Stimulated activated CD8-positive, alpha-beta memory T cell treated with anti-CD3 and anti-CD28 coated beads, Interleukin-2, amount 100 ng/mL, for 48 hours (primary cell): ENCODE measurements at regions not wholly inside any gene's neighbourhood (a gene's known extent, or its start where the extent isn't known, plus 50 kb on each side); places are given as distances from the start of the nearest gene placed in this dataset.

Experiments
- DNase-seq, 2 donors: peaks; one replicate each; pipeline ENCODE4 v3.0.0-alpha.2; 2020; ENCODE audit warnings: low read depth in 2 of 2

DNA sequence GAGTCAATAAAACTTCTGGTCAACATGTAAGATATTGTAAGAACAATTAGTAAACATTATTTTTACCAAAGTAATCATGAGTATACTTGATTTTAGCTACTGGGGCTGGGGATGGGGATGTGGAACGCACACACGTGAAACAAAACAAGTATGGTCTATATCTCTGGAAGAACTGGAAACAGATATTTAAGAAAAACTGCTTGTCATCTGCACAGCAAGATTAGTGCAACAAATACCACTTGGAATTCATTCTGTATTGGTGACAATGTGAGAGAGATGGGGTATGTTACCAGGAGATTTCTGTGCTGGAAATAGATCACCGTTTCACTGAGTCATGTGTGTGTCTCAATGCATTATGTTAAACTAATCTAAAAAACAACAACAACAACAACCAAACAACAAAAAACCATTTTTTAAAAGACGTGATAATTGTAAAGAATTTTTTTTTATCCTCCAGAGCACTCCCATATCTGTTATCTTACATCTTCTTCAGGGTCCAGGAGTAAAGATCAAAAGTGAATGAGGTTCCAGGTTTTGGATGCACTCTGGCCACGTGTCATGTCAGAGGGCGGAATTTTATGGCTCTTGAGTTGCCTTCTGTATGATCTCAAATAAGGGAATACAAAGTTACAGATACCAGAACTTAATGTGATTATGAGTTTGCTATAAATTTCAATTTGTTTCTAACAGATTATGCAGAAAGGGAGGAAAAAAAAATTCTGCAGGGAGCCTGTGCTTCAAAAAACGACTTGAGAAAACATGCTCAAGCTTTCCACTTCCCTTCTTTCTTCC is 153.0 kb downstream of the BBOX1 start:
- no peak for DNase-seq

DNA sequence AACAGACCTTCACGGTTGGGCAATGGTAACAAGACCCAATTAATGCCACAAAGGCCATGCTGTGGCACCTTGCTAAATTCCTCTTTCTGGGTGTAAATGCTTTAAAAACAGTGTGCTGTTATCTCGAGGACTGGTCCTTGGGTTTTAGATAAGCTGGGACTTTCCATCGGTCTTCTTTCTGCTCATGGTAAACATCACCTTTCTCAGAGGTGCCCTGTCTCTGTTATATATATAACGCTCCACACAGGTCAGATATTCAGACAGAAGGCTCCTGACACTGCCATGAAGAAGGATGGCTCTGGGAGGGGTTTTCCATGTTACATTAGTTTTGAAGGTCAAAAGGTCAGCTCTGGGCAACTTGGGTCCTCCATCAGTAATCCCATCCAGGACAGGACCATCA is 151.6 kb downstream of the BBOX1 start:
- DNase-seq = no peak

DNA sequence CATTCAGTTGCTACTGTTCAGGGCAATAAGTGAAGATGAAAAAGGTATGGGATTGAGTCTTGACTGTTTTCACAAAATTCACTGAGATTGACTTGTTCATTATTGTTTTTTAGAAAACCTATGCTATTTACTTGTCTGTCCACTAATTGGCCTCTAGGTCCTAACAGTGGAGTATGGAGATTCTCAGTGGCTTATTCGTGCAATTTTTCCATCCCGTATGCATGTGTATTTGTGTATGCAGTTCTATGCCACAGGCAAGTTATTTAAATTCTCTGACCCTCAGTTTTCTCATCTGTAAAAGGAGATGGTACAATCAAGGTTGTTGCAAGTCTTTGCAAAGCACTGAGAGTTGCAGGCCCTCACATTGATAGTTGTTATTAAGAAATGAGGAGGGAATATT is 151.0 kb downstream of the BBOX1 start:
- no peak for DNase-seq

- DNase-seq = no peak
Observed at GRCh38 chr11:27188696-27189095, 148.1 kb downstream of the BBOX1 start.

DNA sequence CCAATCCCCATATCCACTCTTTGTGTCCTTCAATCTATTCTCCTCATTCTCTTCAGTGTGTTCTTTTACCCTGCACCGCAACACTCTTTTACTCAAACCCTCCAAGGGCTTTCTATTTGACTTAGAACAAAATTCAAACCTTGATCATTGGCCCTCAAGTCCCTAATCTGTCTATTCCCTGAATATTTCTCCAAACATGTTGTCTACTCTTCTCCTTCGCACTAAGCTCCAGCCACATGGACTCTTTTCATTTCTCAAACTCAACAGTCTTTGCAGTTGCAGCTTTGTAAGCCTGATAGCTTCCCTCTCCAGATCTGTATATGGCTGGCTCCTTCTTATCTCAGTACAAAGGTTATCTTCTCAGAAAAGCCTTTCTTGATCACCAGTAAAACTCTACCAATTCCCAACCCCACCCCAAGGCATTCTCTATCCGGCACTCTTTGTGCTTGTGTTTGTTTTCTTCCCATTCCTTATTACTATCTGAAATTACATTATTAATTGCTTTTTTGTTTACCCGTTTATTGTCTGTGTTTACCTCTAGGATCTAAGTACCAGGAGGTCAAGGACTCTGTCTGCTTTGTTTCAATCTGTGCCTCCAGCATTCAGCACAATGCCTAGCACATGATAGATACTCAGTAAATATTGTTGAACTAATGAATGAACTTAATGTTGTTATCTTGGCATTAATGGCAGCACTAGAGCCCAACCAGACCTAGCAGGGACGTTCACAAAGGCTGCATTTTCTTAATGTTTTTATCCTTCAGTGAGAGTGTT is 147.4 kb downstream of the BBOX1 start:
- no peak for DNase-seq

GRCh38 chr11:27187075-27187847 is 146.6 kb downstream of the BBOX1 start:
- no peak for DNase-seq

DNA sequence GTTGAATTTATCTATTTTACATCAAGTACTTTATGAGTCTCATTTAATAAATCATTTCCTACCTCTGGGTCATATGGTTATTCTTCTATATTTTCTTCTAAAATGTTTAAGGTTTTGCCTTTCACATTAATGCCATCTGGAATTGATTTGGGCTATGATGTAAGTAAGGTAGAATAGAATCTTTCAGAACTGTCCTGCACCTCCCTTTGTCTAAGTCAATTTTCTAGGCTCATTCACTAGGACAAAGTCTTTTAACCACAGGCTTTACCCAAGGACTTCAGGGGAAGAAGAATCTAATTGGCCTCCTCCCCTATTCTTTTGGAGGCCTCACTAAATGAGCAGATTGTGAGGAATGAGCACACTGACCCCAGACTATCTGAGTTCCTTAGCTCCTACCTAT is 146.0 kb downstream of the BBOX1 start:
- no peak for DNase-seq

GRCh38 chr11:27184458-27185312 is 144.1 kb downstream of the BBOX1 start:
- DNase-seq = no peak

DNA sequence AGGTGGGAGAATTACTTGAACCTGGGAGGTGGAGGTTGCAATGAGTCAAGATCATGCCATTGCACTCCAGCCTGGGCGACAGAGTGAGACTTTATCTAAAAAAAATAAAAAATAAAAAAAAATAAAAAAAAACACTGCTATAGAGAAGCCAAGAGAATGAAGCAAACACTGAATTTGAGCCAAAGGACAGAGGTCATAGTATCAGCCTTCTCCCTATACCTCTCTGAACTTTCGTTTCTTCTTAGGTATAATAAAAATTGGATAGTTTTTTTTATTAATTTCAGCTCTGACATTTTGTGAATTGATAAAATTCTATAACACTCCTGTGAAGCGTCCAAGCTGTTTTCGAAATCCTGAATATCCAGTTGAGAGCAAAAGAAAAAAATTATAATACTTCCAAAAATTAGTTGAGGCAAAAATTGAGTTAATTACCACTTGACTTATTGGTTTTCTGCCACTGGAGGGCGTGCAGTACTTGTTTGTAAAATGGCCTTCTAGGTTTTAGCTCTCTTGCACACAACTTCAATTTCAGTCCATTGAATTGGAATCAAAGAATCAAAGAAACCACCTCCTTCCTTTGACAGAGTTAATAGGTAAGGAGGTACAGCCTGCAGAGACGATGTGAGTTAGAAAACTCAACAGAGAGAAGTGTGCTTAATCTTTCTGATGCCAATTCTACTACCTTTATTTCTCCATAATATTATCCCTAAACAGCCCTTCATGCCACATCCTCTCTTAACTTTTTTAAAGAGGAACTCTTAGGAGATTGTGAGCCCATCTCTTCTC is 143.2 kb downstream of the BBOX1 start:
- DNase-seq = peak; percentile 2 to 7

DNA sequence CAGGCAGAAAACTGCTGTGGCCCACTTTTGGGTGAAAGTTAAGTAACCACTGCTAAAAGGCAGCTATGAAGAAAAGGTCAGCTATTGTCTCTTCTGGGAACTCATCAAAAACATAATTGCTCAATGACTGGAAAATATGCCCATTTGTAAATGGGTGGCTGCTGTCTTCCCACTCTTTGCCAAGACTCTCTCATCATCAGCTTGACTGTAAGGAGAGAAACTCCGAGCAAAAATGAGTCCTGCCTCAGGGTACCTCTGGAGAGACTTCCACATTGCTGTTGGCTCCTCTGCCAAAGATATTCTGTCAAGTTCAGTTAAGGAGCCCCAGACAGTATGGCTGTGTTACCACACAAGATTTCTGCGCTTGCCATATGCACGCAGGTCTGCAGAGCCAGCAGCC is 138.7 kb downstream of the BBOX1 start:
- no peak for DNase-seq

DNA sequence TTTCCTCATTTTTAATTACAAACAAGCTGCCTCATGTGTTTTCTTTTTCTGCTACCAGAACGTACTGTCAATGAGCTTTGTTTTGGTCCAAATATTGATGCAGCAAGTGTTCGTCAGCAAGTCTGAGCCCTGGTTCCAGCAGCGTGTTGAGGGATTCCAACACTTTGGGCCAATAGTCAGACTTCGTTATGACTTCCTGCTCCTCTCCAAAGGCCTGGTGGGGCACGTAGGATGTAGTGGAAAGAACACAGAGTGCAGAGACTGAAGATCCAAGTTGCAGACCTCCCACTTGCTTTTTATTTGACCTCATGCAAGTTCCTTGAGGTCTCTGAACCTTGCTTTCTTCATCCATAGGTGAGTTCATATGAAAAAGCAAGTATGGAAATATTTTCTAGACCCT is 138.2 kb downstream of the BBOX1 start:
- no peak for DNase-seq
